CD14-positive monocyte (primary cell): ENCODE measurements at regions not wholly inside any gene's neighbourhood (a gene's known extent, or its start where the extent isn't known, plus 50 kb on each side); places are given as distances from the start of the nearest gene placed in this dataset.

ENCODE experiments used
- DNase-seq, 3 donors: peaks; one replicate each; pipeline ENCODE4 v3.0.0-alpha.2; 2011 to 2022
- H2AFZ ChIP-seq: 2 replicates; pipeline ENCODE4 v1.6.0; 2012; ENCODE audit warnings: mild to moderate bottlenecking, low read depth, low read length, inconsistent platforms; ENCODE audit not compliant: insufficient read depth, poor library complexity, severe bottlenecking
- H3K27ac ChIP-seq, 2 donors: 1 replicate in 1 of 2; 2 replicates in 1 of 2; pipeline ENCODE4 v1.5.1; 2012 to 2013; ENCODE audit warnings: low read length in 2 of 2, control low read depth in 1 of 2, inconsistent platforms in 1 of 2, low read depth in 1 of 2, mild to moderate bottlenecking in 1 of 2
- H3K27me3 ChIP-seq, 2 donors: one replicate each; pipeline versions ENCODE4 v1.6.0 to v1.6.1; 2011 to 2013; ENCODE audit warnings: low read length in 2 of 2; ENCODE audit not compliant: control insufficient read depth in 2 of 2, insufficient read depth in 2 of 2
- H3K36me3 ChIP-seq, 2 donors: replicated peaks in 1 of 2; 1 replicate in 1 of 2; 2 replicates in 1 of 2; pipeline versions ENCODE4 v1.5.1 to v1.6.1; 2012 to 2013; ENCODE audit warnings: low read length in 2 of 2, control low read depth in 1 of 2, inconsistent platforms in 1 of 2, mild to moderate bottlenecking in 1 of 2; ENCODE audit not compliant: insufficient read depth in 2 of 2, control insufficient read depth in 1 of 2
- H3K4me1 ChIP-seq, 2 donors: 1 replicate in 1 of 2; 2 replicates in 1 of 2; pipeline versions ENCODE4 v1.5.1 to v1.6.1; 2012 to 2013; ENCODE audit warnings: low read length in 2 of 2, control low read depth in 1 of 2, inconsistent platforms in 1 of 2, mild to moderate bottlenecking in 1 of 2, moderate library complexity in 1 of 2; ENCODE audit not compliant: insufficient read depth in 2 of 2, control insufficient read depth in 1 of 2
- H3K4me2 ChIP-seq: replicated peaks from 2 replicates; pipeline ENCODE3; 2012; ENCODE audit warnings: low read length, moderate library complexity, mild to moderate bottlenecking; ENCODE audit not compliant: poor library complexity, severe bottlenecking; ENCODE audit errors: extremely low read depth
- H3K4me3 ChIP-seq, 3 experiments: fragments of 200-600 bp in 1 of 3; sonication (generic) in 1 of 3; replicated peaks in 1 of 3; 1 replicate in 2 of 3; 2 replicates in 1 of 3; pipeline ENCODE4 v1.5.1; 2011 to 2013; ENCODE audit warnings: low read length in 3 of 3, mild to moderate bottlenecking in 3 of 3, control low read depth in 2 of 3, low read depth in 2 of 3, inconsistent platforms in 1 of 3, moderate library complexity in 1 of 3
- H3K79me2 ChIP-seq: 2 replicates; pipeline ENCODE4 v1.6.0; 2012; ENCODE audit warnings: mild to moderate bottlenecking, control low read depth, inconsistent platforms, low read length, moderate library complexity; ENCODE audit not compliant: insufficient read depth
- H3K9ac ChIP-seq: 2 replicates; pipeline ENCODE4 v1.6.0; 2017; ENCODE audit warnings: low read length, mild to moderate bottlenecking; ENCODE audit not compliant: insufficient read depth, poor library complexity, severe bottlenecking
- H3K9me3 ChIP-seq, 2 donors: replicated peaks in 1 of 2; 1 replicate in 1 of 2; 2 replicates in 1 of 2; pipeline versions ENCODE4 v1.5.1 to v1.6.1; 2012 to 2013; ENCODE audit warnings: low read length in 2 of 2, control low read depth in 1 of 2; ENCODE audit not compliant: control insufficient read depth in 1 of 2, insufficient read depth in 1 of 2
- H4K20me1 ChIP-seq: 2 replicates; pipeline ENCODE4 v1.6.0; 2012; ENCODE audit warnings: mild to moderate bottlenecking, low read length, control low read depth, moderate library complexity; ENCODE audit not compliant: insufficient read depth
- H3K27ac Mint-ChIP-seq, 7 donors: one replicate each; pipeline ENCODE4 v1.8.0; 2020; ENCODE audit warnings: mild to moderate bottlenecking in 7 of 7, mixed read lengths in 7 of 7, moderate library complexity in 6 of 7, inconsistent platforms in 2 of 7
- H3K27me3 Mint-ChIP-seq, 3 donors: one replicate each; pipeline ENCODE4 v1.8.0; 2021 to 2022; ENCODE audit warnings: low read depth in 3 of 3, mild to moderate bottlenecking in 3 of 3, mixed read lengths in 3 of 3, moderate library complexity in 3 of 3, inconsistent platforms in 1 of 3
- H3K36me3 Mint-ChIP-seq, 2 donors: one replicate each; pipeline ENCODE4 v1.8.0; 2020; ENCODE audit warnings: mixed read lengths in 2 of 2, inconsistent platforms in 1 of 2, mild to moderate bottlenecking in 1 of 2
- H3K4me1 Mint-ChIP-seq: one replicate; pipeline ENCODE4 v1.8.0; 2020; ENCODE audit warnings: mild to moderate bottlenecking, mixed read lengths
- H3K4me3 Mint-ChIP-seq, 2 donors: one replicate each; pipeline ENCODE4 v1.8.0; 2020; ENCODE audit warnings: mild to moderate bottlenecking in 2 of 2, mixed read lengths in 2 of 2, moderate library complexity in 1 of 2
- H3K9me3 Mint-ChIP-seq, 7 donors: one replicate each; pipeline ENCODE4 v1.8.0; 2020 to 2022; ENCODE audit warnings: mixed read lengths in 7 of 7, mild to moderate bottlenecking in 6 of 7, moderate library complexity in 6 of 7, inconsistent platforms in 2 of 7
- WGBS: methylation state at CpG from one replicate; pipeline ENCODE4 v1.1.5; 2013; ENCODE audit warnings: missing lambda C conversion rate; ENCODE audit not compliant: insufficient coverage; 5-methylcytosine and 5-hydroxymethylcytosine counted together
- intact Hi-C, 2 donors: fragments of 100-400 bp; cut with micrococcal nuclease; formaldehyde crosslinking; loops; one replicate each; pipeline versions ENCODE4 v1.15.0 to v1.15.1; 2023
- TF ChIP-seq, protein P1 (sequence below): fragments of 200-600 bp; IDR thresholded peaks from one replicate; pipeline ENCODE4 v1.8.0; 2022; ENCODE audit warnings: antibody characterized with exemption, mild to moderate bottlenecking

DNA sequence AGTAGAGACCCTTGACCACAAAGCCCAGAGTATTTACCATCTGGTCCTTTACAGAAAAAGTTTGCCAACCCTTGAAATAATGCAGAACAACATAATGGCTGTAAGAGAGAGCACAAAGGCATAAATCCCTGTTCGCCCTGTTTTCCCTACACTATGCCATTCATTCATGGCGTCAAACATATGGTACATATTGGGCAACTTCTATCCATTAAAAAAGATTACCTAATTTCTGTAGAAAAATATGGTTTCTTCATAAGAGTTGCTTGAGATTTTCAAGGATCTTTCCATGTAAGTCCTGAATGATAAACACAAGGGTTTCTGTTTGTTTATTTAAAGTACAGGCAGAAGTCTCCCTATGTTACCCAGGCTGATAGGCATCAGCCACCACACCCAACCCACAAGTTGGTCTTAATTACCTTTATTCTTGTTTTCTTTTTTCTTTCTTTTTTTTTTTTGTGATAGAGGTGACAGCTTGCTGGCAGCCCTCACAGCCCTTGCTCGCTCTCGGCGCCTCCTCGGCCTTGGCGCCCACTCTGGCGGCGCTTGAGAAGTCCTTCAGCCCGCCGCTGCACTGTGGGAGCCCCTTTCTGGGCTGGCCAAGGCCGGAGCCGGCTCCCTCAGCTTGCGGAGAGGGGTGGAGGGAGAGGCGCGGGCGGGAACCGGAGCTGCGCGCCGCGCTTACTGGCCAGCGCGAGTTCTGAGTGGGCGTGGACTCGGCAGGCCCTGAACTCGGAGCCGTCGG is 68.3 kb upstream of the NR5A2 start:
- Histone ChIP-seq H4K20me1 (no peaks in the 10 kb centered on the region), H3K79me2 (no peaks in the 10 kb centered on the region), H3K9me3 (no peaks in the 10 kb centered on the region), H3K4me2 (no peak overlapping the region), H3K27ac (no peak overlapping the region), H3K4me3 (no peak overlapping the region), H3K36me3 (no peaks in the 10 kb centered on the region), H2AFZ (no peak overlapping the region), H3K4me1 (no peaks in the 10 kb centered on the region), H3K27me3 (no peaks in the 10 kb centered on the region), H3K9ac (no peak overlapping the region)
- TF ChIP-seq, protein P1, sequence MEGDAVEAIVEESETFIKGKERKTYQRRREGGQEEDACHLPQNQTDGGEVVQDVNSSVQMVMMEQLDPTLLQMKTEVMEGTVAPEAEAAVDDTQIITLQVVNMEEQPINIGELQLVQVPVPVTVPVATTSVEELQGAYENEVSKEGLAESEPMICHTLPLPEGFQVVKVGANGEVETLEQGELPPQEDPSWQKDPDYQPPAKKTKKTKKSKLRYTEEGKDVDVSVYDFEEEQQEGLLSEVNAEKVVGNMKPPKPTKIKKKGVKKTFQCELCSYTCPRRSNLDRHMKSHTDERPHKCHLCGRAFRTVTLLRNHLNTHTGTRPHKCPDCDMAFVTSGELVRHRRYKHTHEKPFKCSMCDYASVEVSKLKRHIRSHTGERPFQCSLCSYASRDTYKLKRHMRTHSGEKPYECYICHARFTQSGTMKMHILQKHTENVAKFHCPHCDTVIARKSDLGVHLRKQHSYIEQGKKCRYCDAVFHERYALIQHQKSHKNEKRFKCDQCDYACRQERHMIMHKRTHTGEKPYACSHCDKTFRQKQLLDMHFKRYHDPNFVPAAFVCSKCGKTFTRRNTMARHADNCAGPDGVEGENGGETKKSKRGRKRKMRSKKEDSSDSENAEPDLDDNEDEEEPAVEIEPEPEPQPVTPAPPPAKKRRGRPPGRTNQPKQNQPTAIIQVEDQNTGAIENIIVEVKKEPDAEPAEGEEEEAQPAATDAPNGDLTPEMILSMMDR = no peak
- 98% methylated on average over 22 of the region's 29 CpGs for WGBS
- intact Hi-C loops = no loop called here
- Mint-ChIP-seq H3K27ac (no peak overlapping the region), H3K4me1 (peaks cover 3% of the 10 kb centered on the region), H3K27me3 (peaks cover 3 to 5% (median 4%) of the 10 kb centered on the region in 3 donors), H3K36me3 (no peaks in the 10 kb centered on the region), H3K4me3 (no peak overlapping the region), H3K9me3 (peaks cover 0 to 4% (median 0%) of the 10 kb centered on the region in 7 donors)
- no peak for DNase-seq

GRCh38 chr1:199959775-199960110 is 67.8 kb upstream of the NR5A2 start:
- Histone ChIP-seq H3K9me3 (no peaks in the 10 kb centered on the region), H3K9ac (no peak overlapping the region), H3K4me2 (no peak overlapping the region), H2AFZ (no peak overlapping the region), H3K79me2 (no peaks in the 10 kb centered on the region), H4K20me1 (no peaks in the 10 kb centered on the region), H3K27ac (no peak overlapping the region), H3K27me3 (no peaks in the 10 kb centered on the region), H3K36me3 (no peaks in the 10 kb centered on the region), H3K4me1 (no peaks in the 10 kb centered on the region), H3K4me3 (no peak overlapping the region)
- TF ChIP-seq, protein P1 = no peak
- Mint-ChIP-seq H3K9me3 (peaks cover 0 to 4% (median 0%) of the 10 kb centered on the region in 7 donors), H3K27ac (no peak overlapping the region), H3K36me3 (no peaks in the 10 kb centered on the region), H3K4me1 (peaks cover 3% of the 10 kb centered on the region), H3K4me3 (no peak overlapping the region), H3K27me3 (peaks cover 3 to 5% (median 4%) of the 10 kb centered on the region in 3 donors)
- WGBS = 98% methylated on average over 13 of the region's 19 CpGs
- intact Hi-C loops = no loop called here
- DNase-seq = no peak
